Lung (tissue), 11 donors: ENCODE measurements at regions not wholly inside any gene's neighbourhood (a gene's known extent, or its start where the extent isn't known, plus 50 kb on each side); places are given as distances from the start of the nearest gene placed in this dataset.

Source experiments
- ATAC-seq: fragments of 200-7000 bp; cut with Tn5 transposase; one replicate; pipeline ENCODE4 v1.9.1; 2020; ENCODE audit warnings: moderate number of reproducible peaks; ENCODE audit not compliant: insufficient read depth, low FRiP score
- DNase-seq, 3 donors: peaks; one replicate each; pipeline ENCODE4 v3.0.0-alpha.2; 2013 to 2017
- H3K27ac ChIP-seq, 2 donors: one replicate each; pipeline ENCODE4 v1.5.1; 2013; ENCODE audit warnings: mild to moderate bottlenecking in 2 of 2, moderate library complexity in 2 of 2, control low read depth in 1 of 2, inconsistent platforms in 1 of 2, low read depth in 1 of 2, low read length in 1 of 2
- H3K27me3 ChIP-seq, 3 donors: one replicate each; pipeline ENCODE4 v1.5.1; 2013; ENCODE audit warnings: low read length in 2 of 3; ENCODE audit not compliant: control insufficient read depth in 3 of 3, insufficient read depth in 3 of 3
- H3K36me3 ChIP-seq, 4 donors: one replicate each; pipeline ENCODE4 v1.5.1; 2013; ENCODE audit warnings: low read length in 4 of 4, mild to moderate bottlenecking in 1 of 4, moderate library complexity in 1 of 4; ENCODE audit not compliant: control insufficient read depth in 4 of 4, insufficient read depth in 4 of 4
- H3K4me1 ChIP-seq, 5 donors: one replicate each; pipeline ENCODE4 v1.5.1; 2013; ENCODE audit warnings: low read length in 5 of 5, mild to moderate bottlenecking in 2 of 5, moderate library complexity in 1 of 5; ENCODE audit not compliant: control insufficient read depth in 5 of 5, insufficient read depth in 5 of 5
- H3K4me3 ChIP-seq: one replicate; pipeline ENCODE4 v1.5.1; 2013; ENCODE audit warnings: mild to moderate bottlenecking, control low read depth, moderate library complexity
- H3K9ac ChIP-seq, 2 donors: one replicate each; pipeline ENCODE4 v1.5.1; 2013; ENCODE audit warnings: low read length in 2 of 2, control low read depth in 1 of 2; ENCODE audit not compliant: insufficient read depth in 1 of 2
- H3K9me3 ChIP-seq, 4 donors: one replicate each; pipeline ENCODE4 v1.5.1; 2013; ENCODE audit warnings: low read length in 3 of 4, mild to moderate bottlenecking in 1 of 4, moderate library complexity in 1 of 4; ENCODE audit not compliant: control insufficient read depth in 4 of 4, insufficient read depth in 3 of 4
- WGBS, 2 donors: extraction: QIAGEN DNeasy Blood & Tissue Kit; methylation state at CpG; one replicate each; pipeline ENCODE4 v1.1.7; 2013; 5-methylcytosine and 5-hydroxymethylcytosine counted together
- TF ChIP-seq, protein P1 (sequence below): IDR thresholded peaks from 2 replicates; pipeline ENCODE4 v1.5.1; 2012; ENCODE audit warnings: mild to moderate bottlenecking; ENCODE audit errors: control extremely low read depth, extremely low read depth
- donor health status: control.
- donor health status: control.
- donor health status: Bipolar disorder and iron deficiency.
- donor health status: healthy.
- donor health status: DM: yes; HTN: yes; CAD: no.

DNA sequence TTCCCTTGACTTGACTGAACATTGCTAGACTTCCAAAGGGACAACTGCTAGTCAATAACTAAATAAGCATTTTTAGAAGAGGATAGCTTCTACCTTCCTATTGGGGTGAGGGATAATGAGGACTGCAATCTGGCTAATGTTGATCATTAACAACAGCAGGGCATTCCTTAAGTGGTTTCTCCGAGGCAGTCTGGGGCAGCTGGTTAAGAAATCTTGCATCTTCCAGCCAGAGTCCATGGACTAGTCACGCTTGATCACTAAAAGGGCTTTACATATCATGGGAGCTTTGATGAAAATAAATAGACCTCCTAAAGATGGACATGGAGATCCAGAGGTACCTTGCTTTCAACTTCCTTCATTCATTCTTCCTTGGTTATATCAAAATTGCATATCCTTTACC lies 329.4 kb upstream of the ESRRG start:
- no peaks in the 10 kb centered on the region for H3K36me3 ChIP-seq
- WGBS, 2 donors = 67 to 70% methylated on average over 2 of the region's 2 CpGs
- H3K9me3 ChIP-seq = no peaks in the 10 kb centered on the region
- H3K27ac ChIP-seq = no peak overlapping the region
- DNase-seq (no peak), ATAC-seq (no peak)
- no peak overlapping the region for H3K9ac ChIP-seq
- no peak overlapping the region for H3K4me3 ChIP-seq
- H3K27me3 ChIP-seq = no peaks in the 10 kb centered on the region
- TF ChIP-seq, protein P1, sequence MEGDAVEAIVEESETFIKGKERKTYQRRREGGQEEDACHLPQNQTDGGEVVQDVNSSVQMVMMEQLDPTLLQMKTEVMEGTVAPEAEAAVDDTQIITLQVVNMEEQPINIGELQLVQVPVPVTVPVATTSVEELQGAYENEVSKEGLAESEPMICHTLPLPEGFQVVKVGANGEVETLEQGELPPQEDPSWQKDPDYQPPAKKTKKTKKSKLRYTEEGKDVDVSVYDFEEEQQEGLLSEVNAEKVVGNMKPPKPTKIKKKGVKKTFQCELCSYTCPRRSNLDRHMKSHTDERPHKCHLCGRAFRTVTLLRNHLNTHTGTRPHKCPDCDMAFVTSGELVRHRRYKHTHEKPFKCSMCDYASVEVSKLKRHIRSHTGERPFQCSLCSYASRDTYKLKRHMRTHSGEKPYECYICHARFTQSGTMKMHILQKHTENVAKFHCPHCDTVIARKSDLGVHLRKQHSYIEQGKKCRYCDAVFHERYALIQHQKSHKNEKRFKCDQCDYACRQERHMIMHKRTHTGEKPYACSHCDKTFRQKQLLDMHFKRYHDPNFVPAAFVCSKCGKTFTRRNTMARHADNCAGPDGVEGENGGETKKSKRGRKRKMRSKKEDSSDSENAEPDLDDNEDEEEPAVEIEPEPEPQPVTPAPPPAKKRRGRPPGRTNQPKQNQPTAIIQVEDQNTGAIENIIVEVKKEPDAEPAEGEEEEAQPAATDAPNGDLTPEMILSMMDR = no peak
- peaks cover 0 to 6% (median 0%) of the 10 kb centered on the region in 5 donors for H3K4me1 ChIP-seq

DNA sequence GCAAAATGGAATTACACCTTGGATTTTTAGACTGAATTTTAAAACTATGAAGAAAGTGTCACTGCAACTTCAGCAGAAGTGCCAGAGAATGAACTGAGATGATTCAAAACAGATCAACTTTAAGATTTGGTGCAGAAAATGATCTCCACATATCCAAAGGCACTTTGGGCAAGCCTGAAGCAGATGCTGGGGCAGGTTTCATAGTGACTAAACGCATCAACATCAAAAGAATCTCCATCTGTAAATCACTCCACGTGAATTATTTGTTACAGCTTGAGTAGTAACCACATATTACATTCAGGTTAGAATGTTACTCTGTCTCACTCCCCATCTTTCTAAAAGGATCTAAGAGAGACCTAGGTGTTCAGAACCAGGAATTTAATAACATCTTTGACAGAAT lies 329.0 kb upstream of the ESRRG start:
- Histone ChIP-seq H3K4me1 (peaks cover 0 to 6% (median 0%) of the 10 kb centered on the region in 5 donors), H3K27me3 (no peaks in the 10 kb centered on the region), H3K27ac (no peak overlapping the region), H3K9ac (no peak overlapping the region), H3K9me3 (no peaks in the 10 kb centered on the region), H3K36me3 (no peaks in the 10 kb centered on the region), H3K4me3 (no peak overlapping the region)
- 70 to 98% methylated on average over 2 of the region's 2 CpGs for WGBS, 2 donors
- DNase-seq = no peak
- no peak for ATAC-seq
- TF ChIP-seq, protein P1 = no peak

DNA sequence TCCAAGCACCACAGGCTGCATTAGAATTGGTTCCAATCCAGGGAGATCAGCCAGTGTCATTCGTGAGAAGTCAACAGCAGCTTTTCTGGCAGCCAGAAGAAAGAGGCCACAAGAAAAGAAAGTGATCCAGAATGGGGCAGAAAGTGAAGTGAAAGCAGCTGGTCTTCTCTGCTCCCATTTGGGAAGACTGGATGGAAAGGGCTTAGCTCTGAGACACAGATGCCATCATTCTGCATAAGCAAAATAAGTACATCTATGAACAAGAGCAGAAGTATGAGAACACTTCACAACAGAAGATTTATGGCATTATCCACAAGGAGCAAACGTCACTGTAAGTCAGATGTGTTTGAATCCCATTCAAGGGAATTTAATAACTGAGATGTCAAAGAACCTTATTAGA lies 326.5 kb upstream of the ESRRG start:
- WGBS, 2 donors = 63 to 78% methylated on average over 2 of the region's 2 CpGs
- Histone ChIP-seq H3K9me3 (no peaks in the 10 kb centered on the region), H3K4me3 (no peak overlapping the region), H3K27ac (no peak overlapping the region), H3K27me3 (no peaks in the 10 kb centered on the region), H3K4me1 (no peaks in the 10 kb centered on the region), H3K36me3 (no peaks in the 10 kb centered on the region), H3K9ac (no peak overlapping the region)
- TF ChIP-seq, protein P1 = no peak
- no peak for ATAC-seq
- peak in 2 of 3 donors; percentile 10 to 18 for DNase-seq

DNA sequence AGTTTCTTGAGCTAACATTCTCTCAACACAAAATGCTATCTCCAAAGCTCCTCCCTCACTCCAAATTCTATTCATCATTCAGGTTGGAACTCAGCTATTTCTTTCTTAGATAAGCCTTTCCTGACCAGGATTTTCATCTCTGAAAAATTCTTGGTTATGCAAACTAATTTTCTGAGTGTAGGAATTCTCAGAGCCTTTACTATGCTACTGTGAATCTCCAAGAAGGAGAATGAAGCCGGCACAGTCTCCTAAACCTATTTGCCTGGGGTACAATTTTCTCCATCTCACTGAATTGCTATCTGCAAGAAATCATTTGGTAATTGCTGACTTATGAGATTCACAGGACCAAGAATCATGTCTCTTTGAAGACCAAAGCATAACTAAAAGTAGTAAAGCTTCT lies 325.9 kb upstream of the ESRRG start:
- Histone ChIP-seq H3K27ac (no peak overlapping the region), H3K36me3 (no peaks in the 10 kb centered on the region), H3K4me1 (no peaks in the 10 kb centered on the region), H3K9me3 (no peaks in the 10 kb centered on the region), H3K4me3 (no peak overlapping the region), H3K27me3 (no peaks in the 10 kb centered on the region), H3K9ac (no peak overlapping the region)
- WGBS, 2 donors = 93% methylated on average over 1 of the region's 1 CpG
- ATAC-seq (no peak), DNase-seq (no peak)
- TF ChIP-seq, protein P1 = no peak
